C4-2B (cell line): ENCODE measurements at regions not wholly inside any gene's neighbourhood (a gene's known extent, or its start where the extent isn't known, plus 50 kb on each side); places are given as distances from the start of the nearest gene placed in this dataset.

Source experiments
- CTCF ChIP-seq: fragments of 450-650 bp; conservative IDR thresholded peaks from 2 replicates; pipeline ENCODE4 v1.5.1; 2017; ENCODE audit warnings: mild to moderate bottlenecking
- ZFX ChIP-seq: fragments of 450-650 bp; IDR thresholded peaks from 2 replicates; pipeline ENCODE4 v1.6.1; 2017

GRCh38 chr1:214816603-214817002 lies 213.6 kb downstream of the CENPF start:
- TF ChIP-seq CTCF (no peak), ZFX (no peak)
